MCF 10A (cell line): ENCODE measurements at regions not wholly inside any gene's neighbourhood (a gene's known extent, or its start where the extent isn't known, plus 50 kb on each side); places are given as distances from the start of the nearest gene placed in this dataset.
A peak's percentile ranks its signal among the peaks of the same experiment; 100 is the strongest.

Experiments used
- BruUV-seq: library from RNA; stranded (reverse); fragments of 400-500 nt; replicated peaks from 2 replicates; lab custom pipeline; 2021; lab: Mats Ljungman, UMichigan
- CTCF ChIA-PET: fragments of 300-600 bp; sonication (Branson Sonifier 250); formaldehyde crosslinking; extraction: SDS; loops from one replicate; lab custom pipeline; 2021; ENCODE audit warnings: antibody characterized with exemption, inconsistent platforms; lab: Yijun Ruan, JAX
- POLR2A ChIA-PET: fragments of 300-600, 350-650 bp; sonication (Branson Sonifier 250); formaldehyde crosslinking; extraction: SDS; loops from one replicate; lab custom pipeline; 2020; ENCODE audit warnings: antibody characterized with exemption, inconsistent platforms; lab: Yijun Ruan, JAX
- DNase-seq: peaks from one replicate; pipeline ENCODE4 v3.0.0-alpha.2; 2018; ENCODE audit not compliant: unreplicated experiment
- H3K27ac Mint-ChIP-seq: one replicate; pipeline ENCODE4 v1.8.0; 2022; ENCODE audit warnings: mild to moderate bottlenecking, low read depth, mixed read lengths; ENCODE audit not compliant: unreplicated experiment
- H3K27me3 Mint-ChIP-seq: one replicate; pipeline ENCODE4 v1.8.0; 2022; ENCODE audit warnings: mixed read lengths; ENCODE audit not compliant: insufficient read depth, unreplicated experiment
- H3K36me3 Mint-ChIP-seq: one replicate; pipeline ENCODE4 v1.8.0; 2022; ENCODE audit warnings: mild to moderate bottlenecking, moderate library complexity, mixed read lengths; ENCODE audit not compliant: insufficient read depth, unreplicated experiment
- H3K4me1 Mint-ChIP-seq: one replicate; pipeline ENCODE4 v1.8.0; 2022; ENCODE audit warnings: mixed read lengths; ENCODE audit not compliant: insufficient read depth, unreplicated experiment
- H3K4me3 Mint-ChIP-seq: one replicate; pipeline ENCODE4 v1.8.0; 2022; ENCODE audit warnings: mild to moderate bottlenecking, moderate library complexity, mixed read lengths; ENCODE audit not compliant: unreplicated experiment
- H3K9me3 Mint-ChIP-seq: one replicate; pipeline ENCODE4 v1.8.0; 2022; ENCODE audit warnings: mixed read lengths; ENCODE audit not compliant: unreplicated experiment
- CTCF ChIP-seq: fragments of 200-600 bp; IDR thresholded peaks from one replicate; pipeline ENCODE4 v1.8.0; 2022; ENCODE audit warnings: antibody characterized with exemption, mild to moderate bottlenecking; ENCODE audit not compliant: unreplicated experiment
- intact Hi-C: fragments of 100-400 bp; cut with micrococcal nuclease; formaldehyde crosslinking; loops from 2 replicates; pipeline ENCODE4 v1.14.1; 2022

- CTCF ChIA-PET: interaction anchor here (0.6 kb wide), 1 partner anchor 34 kb away, joined by 3 read pairs; no protein-coding TSS in a partner anchor
- intact Hi-C loops: no loop called here
- no peaks in the 10 kb centered on the region for H3K4me1 Mint-ChIP-seq
- no peak overlapping the region for H3K4me3 Mint-ChIP-seq
- POLR2A ChIA-PET: no interaction called here
- no peak for TF ChIP-seq CTCF
- H3K27ac Mint-ChIP-seq: no peak overlapping the region
- DNase-seq: no peak
- no peaks in the 10 kb centered on the region for H3K36me3 Mint-ChIP-seq
- no TSS peak for BruUV-seq
- no peaks in the 10 kb centered on the region for H3K27me3 Mint-ChIP-seq
- H3K9me3 Mint-ChIP-seq: no peaks in the 10 kb centered on the region
Measured at GRCh38 chr1:164363980-164364379, 195.0 kb upstream of the PBX1 start.

GRCh38 chr1:164366014-164366413 lies 193.0 kb upstream of the PBX1 start:
- no peak for TF ChIP-seq CTCF
- intact Hi-C loops: no loop called here
- ChIA-PET CTCF (no interaction called here), POLR2A (no interaction called here)
- DNase-seq: no peak
- Mint-ChIP-seq H3K27me3 (no peaks in the 10 kb centered on the region), H3K4me1 (no peaks in the 10 kb centered on the region), H3K9me3 (no peaks in the 10 kb centered on the region), H3K4me3 (no peak overlapping the region), H3K36me3 (no peaks in the 10 kb centered on the region), H3K27ac (no peak overlapping the region)
- BruUV-seq: no TSS peak

GRCh38 chr1:164369698-164370365 lies 189.2 kb upstream of the PBX1 start:
- intact Hi-C loops: no loop called here
- H3K36me3 Mint-ChIP-seq: no peaks in the 10 kb centered on the region
- H3K4me3 Mint-ChIP-seq: no peak overlapping the region
- H3K27ac Mint-ChIP-seq: no peak overlapping the region
- TF ChIP-seq CTCF: no peak
- no TSS peak for BruUV-seq
- CTCF ChIA-PET: no interaction called here
- no peaks in the 10 kb centered on the region for H3K4me1 Mint-ChIP-seq
- POLR2A ChIA-PET: no interaction called here
- H3K9me3 Mint-ChIP-seq: no peaks in the 10 kb centered on the region
- H3K27me3 Mint-ChIP-seq: no peaks in the 10 kb centered on the region
- no peak for DNase-seq

- no peaks in the 10 kb centered on the region for H3K36me3 Mint-ChIP-seq
Measured at GRCh38 chr1:164380893-164381292, 178.1 kb upstream of the PBX1 start.

More at GRCh38 chr1:164380893-164381292, 178.1 kb upstream of the PBX1 start:
- intact Hi-C loops: no loop called here
- no peak overlapping the region for H3K27ac Mint-ChIP-seq
- no peaks in the 10 kb centered on the region for H3K4me1 Mint-ChIP-seq
- no TSS peak for BruUV-seq
- no peak for TF ChIP-seq CTCF
- no peaks in the 10 kb centered on the region for H3K27me3 Mint-ChIP-seq
- peak; percentile 40 for DNase-seq
- ChIA-PET CTCF (no interaction called here), POLR2A (interaction anchor here (1.1 kb wide), 1 partner anchor 46 kb away, joined by 3 read pairs; no protein-coding TSS in a partner anchor)
- no peak overlapping the region for H3K4me3 Mint-ChIP-seq
- H3K9me3 Mint-ChIP-seq: no peaks in the 10 kb centered on the region
